Body of pancreas (tissue), 4 donors: ENCODE measurements at regions not wholly inside any gene's neighbourhood (a gene's known extent, or its start where the extent isn't known, plus 50 kb on each side); places are given as distances from the start of the nearest gene placed in this dataset.

Experiments used
- ATAC-seq: fragments of 150-250 bp; one replicate; pipeline ENCODE4 v1.9.1; 2016
- DNase-seq, 4 donors: peaks; one replicate each; pipeline ENCODE4 v3.0.0-alpha.2; 2019
- H3K27ac ChIP-seq, 4 donors: fragments of 200-600 bp; sonication (generic); 1 replicate in 3 of 4; 2 replicates in 1 of 4; pipeline versions ENCODE4 v1.5.1 to v1.6.1; 2016 to 2019; ENCODE audit warnings: mild to moderate bottlenecking in 1 of 4, mixed read lengths in 1 of 4, moderate library complexity in 1 of 4
- H3K27me3 ChIP-seq, 2 donors: fragments of 200-600 bp; sonication (generic); one replicate each; pipeline ENCODE4 v1.6.0; 2016; ENCODE audit warnings: mild to moderate bottlenecking in 1 of 2
- H3K36me3 ChIP-seq, 2 donors: fragments of 200-600 bp; sonication (generic); replicated peaks in 1 of 2; 2 replicates each; pipeline ENCODE4 v1.5.1; 2016; ENCODE audit warnings: low read depth in 2 of 2; ENCODE audit not compliant: insufficient read depth in 1 of 2
- H3K4me1 ChIP-seq: fragments of 200-600 bp; sonication (generic); one replicate; pipeline ENCODE4 v1.6.0; 2016
- H3K4me3 ChIP-seq, 2 donors: fragments of 200-600 bp; sonication (generic); 1 replicate in 1 of 2; 2 replicates in 1 of 2; pipeline ENCODE4 v1.5.1; 2016 to 2019
- H3K9me3 ChIP-seq, 3 donors: fragments of 200-600 bp; sonication (generic); 1 replicate in 2 of 3; 2 replicates in 1 of 3; pipeline ENCODE4 v1.5.1; 2016
- CTCF ChIP-seq, 7 experiments: fragments of 450-650 bp in 4 of 7; fragments of 200-600 bp in 3 of 7; sonication (generic) in 3 of 7; IDR thresholded peaks; one replicate each; pipeline ENCODE4 v1.5.1; 2016 to 2019; ENCODE audit warnings: antibody characterized with exemption in 7 of 7
- POLR2A ChIP-seq, 3 donors: fragments of 450-650 bp; IDR thresholded peaks; one replicate each; pipeline ENCODE4 v1.6.1; 2016; ENCODE audit warnings: antibody characterized with exemption in 3 of 3, mild to moderate bottlenecking in 2 of 3
- WGBS, 2 donors: methylation state at CpG; one replicate each; pipeline ENCODE4 v1.1.5; 2017; 5-methylcytosine and 5-hydroxymethylcytosine counted together
- intact Hi-C: fragments of 100-400 bp; cut with DNase I; formaldehyde crosslinking; loops from one replicate; pipeline ENCODE4 v1.15.1; 2023

GRCh38 chrY:16715278-16715677, 1164.7 kb downstream of the CDY2B start:
- Histone ChIP-seq H3K27ac (no peak overlapping the region), H3K9me3 (no peaks in the 10 kb centered on the region), H3K4me3 (no peak overlapping the region), H3K27me3 (no peaks in the 10 kb centered on the region), H3K36me3 (no peaks in the 10 kb centered on the region), H3K4me1 (no peaks in the 10 kb centered on the region)
- intact Hi-C loops: no loop called here
- no peak for ATAC-seq
- DNase-seq: no peak
- no peak for TF ChIP-seq POLR2A (IDR thresholded peaks at IDR 0.05)
- TF ChIP-seq CTCF (IDR thresholded peaks at IDR 0.05): no peak

- TF ChIP-seq CTCF (IDR thresholded peaks at IDR 0.05) (no peak), POLR2A (IDR thresholded peaks at IDR 0.05) (no peak)
- H3K36me3 ChIP-seq: no peaks in the 10 kb centered on the region
- ATAC-seq (no peak), DNase-seq (no peak)
- H3K27me3 ChIP-seq: no peaks in the 10 kb centered on the region
- H3K27ac ChIP-seq: no peak overlapping the region
- intact Hi-C loops: no loop called here
- H3K4me3 ChIP-seq: no peak overlapping the region
- WGBS, 2 donors: 33 to 48% methylated on average over 2 of the region's 2 CpGs
- no peaks in the 10 kb centered on the region for H3K9me3 ChIP-seq
- H3K4me1 ChIP-seq: no peaks in the 10 kb centered on the region
Measured at GRCh38 chrY:16673102-16673787, 1206.8 kb downstream of the CDY2B start.

- TF ChIP-seq POLR2A (IDR thresholded peaks at IDR 0.05) (no peak), CTCF (IDR thresholded peaks at IDR 0.05) (no peak)
- H3K27ac ChIP-seq: no peak overlapping the region
- no peaks in the 10 kb centered on the region for H3K4me1 ChIP-seq
- no peak for DNase-seq
- WGBS, 2 donors: 67% methylated on average over 1 of the region's 1 CpG; no CpG with 5 or more reads in 1 of the 2 donors
- H3K4me3 ChIP-seq: no peak overlapping the region
- H3K36me3 ChIP-seq: no peaks in the 10 kb centered on the region
- intact Hi-C loops: no loop called here
- H3K27me3 ChIP-seq: no peaks in the 10 kb centered on the region
- ATAC-seq: no peak
- H3K9me3 ChIP-seq: no peaks in the 10 kb centered on the region
Measured at GRCh38 chrY:16668402-16668801, 1211.6 kb downstream of the CDY2B start.

- DNase-seq (no peak), ATAC-seq (no peak)
- H3K27ac ChIP-seq: no peak overlapping the region
- intact Hi-C loops: no loop called here
- TF ChIP-seq CTCF (IDR thresholded peaks at IDR 0.05) (no peak), POLR2A (IDR thresholded peaks at IDR 0.05) (no peak)
- no peaks in the 10 kb centered on the region for H3K9me3 ChIP-seq
- no peaks in the 10 kb centered on the region for H3K4me1 ChIP-seq
- H3K4me3 ChIP-seq: no peak overlapping the region
- WGBS, 2 donors: 64 to 65% methylated on average over 2 of the region's 2 CpGs
- no peaks in the 10 kb centered on the region for H3K27me3 ChIP-seq
- no peaks in the 10 kb centered on the region for H3K36me3 ChIP-seq
Measured at GRCh38 chrY:16662741-16663140, 1217.3 kb downstream of the CDY2B start.

GRCh38 chrY:16659340-16659739, 1220.7 kb downstream of the CDY2B start:
- no peaks in the 10 kb centered on the region for H3K27me3 ChIP-seq
- no peak for DNase-seq
- H3K36me3 ChIP-seq: no peaks in the 10 kb centered on the region
- no peaks in the 10 kb centered on the region for H3K4me1 ChIP-seq
- TF ChIP-seq CTCF (IDR thresholded peaks at IDR 0.05): no peak
- no peak for TF ChIP-seq POLR2A (IDR thresholded peaks at IDR 0.05)
- ATAC-seq: no peak
- WGBS, 2 donors: 65 to 75% methylated on average over 5 of the region's 5 CpGs
- H3K9me3 ChIP-seq: no peaks in the 10 kb centered on the region
- intact Hi-C loops: no loop called here
- H3K27ac ChIP-seq: no peak overlapping the region
- H3K4me3 ChIP-seq: no peak overlapping the region
